ENCODE measurements at regions not wholly inside any gene's neighbourhood (a gene's known extent, or its start where the extent isn't known, plus 50 kb on each side); places are given as distances from the start of the nearest gene placed in this dataset.
"Not testable (repeated sequence)": the region's sequence is repeated elsewhere in the genome, so short reads cannot be mapped to it uniquely, and the experiment has no call there.

GRCh38 chr2:144632809-144633208 is 112.9 kb upstream of the ZEB2 start:
- no peak for DNase-seq

GRCh38 chr2:144631636-144632035 is 111.7 kb upstream of the ZEB2 start:
- no peak for DNase-seq

- no peak for DNase-seq
These were observed 110.7 kb upstream of the ZEB2 start for GRCh38 chr2:144630459-144631215.

- no peak for DNase-seq
These were observed 110.0 kb upstream of the ZEB2 start for GRCh38 chr2:144629935-144630334.

- no peak for DNase-seq
These were observed 108.6 kb upstream of the ZEB2 start for GRCh38 chr2:144628566-144628965.

GRCh38 chr2:144625626-144626025 is 105.7 kb upstream of the ZEB2 start:
- DNase-seq: no peak

- DNase-seq: no peak
These were observed 105.3 kb upstream of the ZEB2 start for GRCh38 chr2:144625226-144625625.

- no peak for DNase-seq
These were observed 104.5 kb upstream of the ZEB2 start for GRCh38 chr2:144624451-144624850.

- not testable (repeated sequence) for DNase-seq
These were observed 102.5 kb upstream of the ZEB2 start for GRCh38 chr2:144622373-144622772.

GRCh38 chr2:144621266-144621665 is 101.3 kb upstream of the ZEB2 start:
- no peak for DNase-seq

- no peak for DNase-seq
These were observed 99.8 kb upstream of the ZEB2 start for GRCh38 chr2:144619760-144620159.

GRCh38 chr2:144617171-144617570 is 97.3 kb upstream of the ZEB2 start:
- not testable (repeated sequence) for DNase-seq

- DNase-seq: no peak
These were observed 96.1 kb upstream of the ZEB2 start for GRCh38 chr2:144615866-144616565.

GRCh38 chr2:144607891-144608521 is 88.1 kb upstream of the ZEB2 start:
- no peak for DNase-seq

- no peak for DNase-seq
These were observed 87.2 kb upstream of the ZEB2 start for GRCh38 chr2:144607099-144607498.

- DNase-seq: no peak
These were observed 86.7 kb upstream of the ZEB2 start for GRCh38 chr2:144606466-144607095.

GRCh38 chr2:144605231-144605840 is 85.4 kb upstream of the ZEB2 start:
- no peak for DNase-seq

- no peak for DNase-seq
These were observed 83.4 kb upstream of the ZEB2 start for GRCh38 chr2:144603334-144603733.

- no peak for DNase-seq
These were observed 79.0 kb upstream of the ZEB2 start for GRCh38 chr2:144598906-144599305.

- no peak for DNase-seq
These were observed 78.1 kb upstream of the ZEB2 start for GRCh38 chr2:144597894-144598593.

- DNase-seq: no peak
These were observed 77.5 kb upstream of the ZEB2 start for GRCh38 chr2:144597388-144597787.
